ENCODE measurements at regions not wholly inside any gene's neighbourhood (a gene's known extent, or its start where the extent isn't known, plus 50 kb on each side); places are given as distances from the start of the nearest gene placed in this dataset.

- TF ChIP-seq BRF2 (IDR thresholded peaks at IDR 0.05; ENCODE audit: borderline replicate concordance, insufficient read depth, insufficient read length) (no peak), USF2 (CRISPR knock-in tag; IDR thresholded peaks at IDR 0.05) (no peak), NFYB (IDR thresholded peaks at IDR 0.05; ENCODE audit: extremely low read depth, insufficient read length) (no peak), FOS (IDR thresholded peaks at IDR 0.05; ENCODE audit: extremely low read depth, insufficient read length) (no peak), POLR2A (conservative IDR thresholded peaks at IDR 0.05) (no peak), LARP7 (IDR thresholded peaks at IDR 0.05) (no peak), KDM5B (IDR thresholded peaks at IDR 0.05; ENCODE audit: insufficient replicate concordance, low read depth, low read length) (no peak)
- TF ChIP-seq, protein P1, sequence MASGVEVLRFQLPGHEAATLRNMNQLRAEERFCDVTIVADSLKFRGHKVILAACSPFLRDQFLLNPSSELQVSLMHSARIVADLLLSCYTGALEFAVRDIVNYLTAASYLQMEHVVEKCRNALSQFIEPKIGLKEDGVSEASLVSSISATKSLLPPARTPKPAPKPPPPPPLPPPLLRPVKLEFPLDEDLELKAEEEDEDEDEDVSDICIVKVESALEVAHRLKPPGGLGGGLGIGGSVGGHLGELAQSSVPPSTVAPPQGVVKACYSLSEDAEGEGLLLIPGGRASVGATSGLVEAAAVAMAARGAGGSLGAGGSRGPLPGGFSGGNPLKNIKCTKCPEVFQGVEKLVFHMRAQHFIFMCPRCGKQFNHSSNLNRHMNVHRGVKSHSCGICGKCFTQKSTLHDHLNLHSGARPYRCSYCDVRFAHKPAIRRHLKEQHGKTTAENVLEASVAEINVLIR (CRISPR knock-in tag; IDR thresholded peaks at IDR 0.05): no peak
- TF ChIP-seq, protein P2, sequence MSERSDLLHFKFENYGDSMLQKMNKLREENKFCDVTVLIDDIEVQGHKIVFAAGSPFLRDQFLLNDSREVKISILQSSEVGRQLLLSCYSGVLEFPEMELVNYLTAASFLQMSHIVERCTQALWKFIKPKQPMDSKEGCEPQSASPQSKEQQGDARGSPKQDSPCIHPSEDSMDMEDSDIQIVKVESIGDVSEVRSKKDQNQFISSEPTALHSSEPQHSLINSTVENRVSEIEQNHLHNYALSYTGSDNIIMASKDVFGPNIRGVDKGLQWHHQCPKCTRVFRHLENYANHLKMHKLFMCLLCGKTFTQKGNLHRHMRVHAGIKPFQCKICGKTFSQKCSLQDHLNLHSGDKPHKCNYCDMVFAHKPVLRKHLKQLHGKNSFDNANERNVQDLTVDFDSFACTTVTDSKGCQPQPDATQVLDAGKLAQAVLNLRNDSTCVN (CRISPR knock-in tag; IDR thresholded peaks at IDR 0.05): no peak
Measured at GRCh38 chr11:8766988-8767374, 84.4 kb downstream of the RPL27A start.

Data from K562 (cell line).